HG02938 (cell line): ENCODE measurements at regions not wholly inside any gene's neighbourhood (a gene's known extent, or its start where the extent isn't known, plus 50 kb on each side); places are given as distances from the start of the nearest gene placed in this dataset.

Source experiments
- ATAC-seq: cut with Tn5 transposase; IDR thresholded peaks from one replicate; pipeline ENCODE4 v1.9.1; 2021; ENCODE audit warnings: mild to moderate bottlenecking, moderate library complexity; ENCODE audit not compliant: unreplicated experiment

GRCh38 chr11:109553284-109553683 is 131.3 kb downstream of the C11orf87 start:
- no peak for ATAC-seq

GRCh38 chr11:109554951-109555350 is 133.0 kb downstream of the C11orf87 start:
- no peak for ATAC-seq

- ATAC-seq = no peak
Observed at GRCh38 chr11:109564241-109564640, 142.3 kb downstream of the C11orf87 start.

GRCh38 chr11:109582470-109582869 is 160.5 kb downstream of the C11orf87 start:
- ATAC-seq = no peak

GRCh38 chr11:109584001-109584972 is 162.3 kb downstream of the C11orf87 start:
- ATAC-seq = no peak

- ATAC-seq = no peak
Observed at GRCh38 chr11:109586789-109587188, 164.8 kb downstream of the C11orf87 start.

GRCh38 chr11:109590782-109591181 is 168.8 kb downstream of the C11orf87 start:
- no peak for ATAC-seq

- ATAC-seq = no peak
Observed at GRCh38 chr11:109597336-109597735, 175.3 kb downstream of the C11orf87 start.

- no peak for ATAC-seq
Observed at GRCh38 chr11:109604481-109605400, 182.8 kb downstream of the C11orf87 start.

- ATAC-seq = no peak
Observed at GRCh38 chr11:109606256-109606655, 184.3 kb downstream of the C11orf87 start.

- no peak for ATAC-seq
Observed at GRCh38 chr11:109609454-109610185, 187.6 kb downstream of the C11orf87 start.

- no peak for ATAC-seq
Observed at GRCh38 chr11:109612496-109612895, 190.5 kb downstream of the C11orf87 start.

- no peak for ATAC-seq
Observed at GRCh38 chr11:109619498-109619897, 197.5 kb downstream of the C11orf87 start.

GRCh38 chr11:109629734-109630133 is 207.7 kb downstream of the C11orf87 start:
- ATAC-seq = no peak

- no peak for ATAC-seq
Observed at GRCh38 chr11:109641549-109641948, 219.6 kb downstream of the C11orf87 start.

GRCh38 chr11:109644152-109644551 is 222.2 kb downstream of the C11orf87 start:
- ATAC-seq = no peak

- no peak for ATAC-seq
Observed at GRCh38 chr11:109648804-109649203, 226.8 kb downstream of the C11orf87 start.

GRCh38 chr11:109654091-109654490 is 232.1 kb downstream of the C11orf87 start:
- ATAC-seq = no peak

- no peak for ATAC-seq
Observed at GRCh38 chr11:109658190-109658589, 236.2 kb downstream of the C11orf87 start.

GRCh38 chr11:109667719-109668118 is 245.7 kb downstream of the C11orf87 start:
- ATAC-seq = no peak
